ENCODE measurements at regions not wholly inside any gene's neighbourhood (a gene's known extent, or its start where the extent isn't known, plus 50 kb on each side); places are given as distances from the start of the nearest gene placed in this dataset.

GRCh38 chr14:98512501-98513251 lies 759.3 kb downstream of the BCL11B start:
- TF ChIP-seq NFIC (IDR thresholded peaks at IDR 0.05; ENCODE audit: borderline replicate concordance) (no peak), TEAD4 (IDR thresholded peaks at IDR 0.05; ENCODE audit: borderline replicate concordance, insufficient read depth) (no peak), CTCF (IDR thresholded peaks at IDR 0.05) (no peak)

All from SK-N-SH (cell line).